HL-60 (cell line): ENCODE measurements at regions not wholly inside any gene's neighbourhood (a gene's known extent, or its start where the extent isn't known, plus 50 kb on each side); places are given as distances from the start of the nearest gene placed in this dataset.

ENCODE experiments used
- DNase-seq, 2 experiments: peaks; one replicate each; pipeline ENCODE4 v3.0.0-alpha.2; 2010 to 2020; ENCODE audit warnings: low read depth in 1 of 2, low spot score in 1 of 2
- H3K27ac ChIP-seq: fragments of 250-450 bp; sonication (Bioruptor Pico); replicated peaks from 2 replicates; pipeline ENCODE4 v1.5.1; 2020; ENCODE audit warnings: mild to moderate bottlenecking, moderate library complexity
- H3K27me3 ChIP-seq: fragments of 250-450 bp; sonication (Bioruptor Pico); 2 replicates; pipeline ENCODE4 v1.5.1; 2021; ENCODE audit warnings: mild to moderate bottlenecking, moderate library complexity; ENCODE audit not compliant: insufficient read depth, poor library complexity, severe bottlenecking
- H3K4me3 ChIP-seq: replicated peaks from 2 replicates; pipeline ENCODE4 v1.5.1; 2011; ENCODE audit warnings: mild to moderate bottlenecking, control low read depth, low read length; ENCODE audit not compliant: insufficient read depth
- GABPA ChIP-seq: IDR thresholded peaks from 2 replicates; pipeline ENCODE4 v1.6.1; 2012; ENCODE audit warnings: low read depth
- POLR2AphosphoS5 ChIP-seq: IDR thresholded peaks from 2 replicates; pipeline ENCODE4 v1.6.1; 2012; ENCODE audit warnings: low read depth
- SPI1 ChIP-seq: IDR thresholded peaks from 2 replicates; pipeline ENCODE4 v1.6.1; 2012; ENCODE audit warnings: low read depth, mild to moderate bottlenecking, borderline replicate concordance
- TF ChIP-seq, protein P1 (sequence below): IDR thresholded peaks from 2 replicates; pipeline ENCODE4 v1.6.1; 2012; ENCODE audit warnings: low read depth; ENCODE audit not compliant: insufficient replicate concordance
- TF ChIP-seq, protein P2 (sequence below): IDR thresholded peaks from one replicate; pipeline ENCODE4 v1.5.1; 2011; ENCODE audit warnings: low read length, control low read depth, inconsistent platforms; ENCODE audit not compliant: insufficient read depth

DNA sequence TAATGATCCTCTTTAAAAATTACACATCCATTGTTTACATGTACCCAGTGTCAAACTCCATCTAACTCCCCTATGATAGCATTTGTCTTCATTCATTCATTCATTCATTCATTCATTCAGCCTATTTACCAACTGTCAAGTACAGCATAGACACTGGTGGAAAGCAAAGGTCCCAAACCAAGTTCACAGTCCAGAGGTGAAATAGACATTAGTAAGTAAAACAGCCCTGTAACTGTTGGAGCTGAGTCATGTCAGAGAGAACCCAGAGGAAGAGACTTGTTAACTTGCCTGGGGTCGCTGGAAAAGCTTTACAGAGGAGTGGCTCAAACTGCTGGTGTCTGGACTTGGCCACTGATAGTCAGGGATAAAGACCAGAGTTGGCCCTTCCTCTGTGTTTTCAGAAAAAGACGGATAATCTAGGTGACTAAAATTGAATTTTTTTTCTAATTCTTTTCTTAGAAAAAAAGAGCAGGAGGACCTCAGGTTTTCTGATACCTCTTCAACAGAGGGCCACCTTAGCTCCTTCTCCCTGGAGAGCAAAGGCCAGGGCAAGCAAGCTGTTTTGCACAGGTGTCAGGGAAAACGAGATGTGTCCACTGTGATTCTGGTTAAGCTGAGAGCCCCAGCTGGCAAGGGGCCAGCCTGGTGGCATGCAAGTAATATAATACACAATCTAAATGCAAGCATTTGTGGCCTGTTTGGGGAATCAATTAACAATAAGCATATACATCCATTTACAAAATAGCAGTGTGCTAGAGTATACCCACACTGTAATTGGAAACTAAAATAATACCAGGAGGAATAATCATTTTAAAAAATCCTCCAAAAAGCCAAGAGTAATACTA is 96.7 kb upstream of the SLC14A2 start:
- Histone ChIP-seq H3K27me3 (no peaks in the 10 kb centered on the region), H3K4me3 (no peak overlapping the region), H3K27ac (no peak overlapping the region)
- TF ChIP-seq SPI1 (no peak), POLR2AphosphoS5 (no peak), GABPA (no peak)
- TF ChIP-seq, protein P1, sequence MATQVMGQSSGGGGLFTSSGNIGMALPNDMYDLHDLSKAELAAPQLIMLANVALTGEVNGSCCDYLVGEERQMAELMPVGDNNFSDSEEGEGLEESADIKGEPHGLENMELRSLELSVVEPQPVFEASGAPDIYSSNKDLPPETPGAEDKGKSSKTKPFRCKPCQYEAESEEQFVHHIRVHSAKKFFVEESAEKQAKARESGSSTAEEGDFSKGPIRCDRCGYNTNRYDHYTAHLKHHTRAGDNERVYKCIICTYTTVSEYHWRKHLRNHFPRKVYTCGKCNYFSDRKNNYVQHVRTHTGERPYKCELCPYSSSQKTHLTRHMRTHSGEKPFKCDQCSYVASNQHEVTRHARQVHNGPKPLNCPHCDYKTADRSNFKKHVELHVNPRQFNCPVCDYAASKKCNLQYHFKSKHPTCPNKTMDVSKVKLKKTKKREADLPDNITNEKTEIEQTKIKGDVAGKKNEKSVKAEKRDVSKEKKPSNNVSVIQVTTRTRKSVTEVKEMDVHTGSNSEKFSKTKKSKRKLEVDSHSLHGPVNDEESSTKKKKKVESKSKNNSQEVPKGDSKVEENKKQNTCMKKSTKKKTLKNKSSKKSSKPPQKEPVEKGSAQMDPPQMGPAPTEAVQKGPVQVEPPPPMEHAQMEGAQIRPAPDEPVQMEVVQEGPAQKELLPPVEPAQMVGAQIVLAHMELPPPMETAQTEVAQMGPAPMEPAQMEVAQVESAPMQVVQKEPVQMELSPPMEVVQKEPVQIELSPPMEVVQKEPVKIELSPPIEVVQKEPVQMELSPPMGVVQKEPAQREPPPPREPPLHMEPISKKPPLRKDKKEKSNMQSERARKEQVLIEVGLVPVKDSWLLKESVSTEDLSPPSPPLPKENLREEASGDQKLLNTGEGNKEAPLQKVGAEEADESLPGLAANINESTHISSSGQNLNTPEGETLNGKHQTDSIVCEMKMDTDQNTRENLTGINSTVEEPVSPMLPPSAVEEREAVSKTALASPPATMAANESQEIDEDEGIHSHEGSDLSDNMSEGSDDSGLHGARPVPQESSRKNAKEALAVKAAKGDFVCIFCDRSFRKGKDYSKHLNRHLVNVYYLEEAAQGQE, result no peak
- TF ChIP-seq, protein P2, sequence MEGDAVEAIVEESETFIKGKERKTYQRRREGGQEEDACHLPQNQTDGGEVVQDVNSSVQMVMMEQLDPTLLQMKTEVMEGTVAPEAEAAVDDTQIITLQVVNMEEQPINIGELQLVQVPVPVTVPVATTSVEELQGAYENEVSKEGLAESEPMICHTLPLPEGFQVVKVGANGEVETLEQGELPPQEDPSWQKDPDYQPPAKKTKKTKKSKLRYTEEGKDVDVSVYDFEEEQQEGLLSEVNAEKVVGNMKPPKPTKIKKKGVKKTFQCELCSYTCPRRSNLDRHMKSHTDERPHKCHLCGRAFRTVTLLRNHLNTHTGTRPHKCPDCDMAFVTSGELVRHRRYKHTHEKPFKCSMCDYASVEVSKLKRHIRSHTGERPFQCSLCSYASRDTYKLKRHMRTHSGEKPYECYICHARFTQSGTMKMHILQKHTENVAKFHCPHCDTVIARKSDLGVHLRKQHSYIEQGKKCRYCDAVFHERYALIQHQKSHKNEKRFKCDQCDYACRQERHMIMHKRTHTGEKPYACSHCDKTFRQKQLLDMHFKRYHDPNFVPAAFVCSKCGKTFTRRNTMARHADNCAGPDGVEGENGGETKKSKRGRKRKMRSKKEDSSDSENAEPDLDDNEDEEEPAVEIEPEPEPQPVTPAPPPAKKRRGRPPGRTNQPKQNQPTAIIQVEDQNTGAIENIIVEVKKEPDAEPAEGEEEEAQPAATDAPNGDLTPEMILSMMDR, result no peak
- no peak for DNase-seq

GRCh38 chr18:45519411-45520280 is 95.6 kb upstream of the SLC14A2 start:
- H3K27me3 ChIP-seq, result no peaks in the 10 kb centered on the region
- H3K27ac ChIP-seq, result no peak overlapping the region
- H3K4me3 ChIP-seq, result no peak overlapping the region
- DNase-seq, result no peak
- TF ChIP-seq SPI1 (no peak), GABPA (no peak), POLR2AphosphoS5 (no peak)
- TF ChIP-seq, protein P2, result no peak
- TF ChIP-seq, protein P1, result no peak

DNA sequence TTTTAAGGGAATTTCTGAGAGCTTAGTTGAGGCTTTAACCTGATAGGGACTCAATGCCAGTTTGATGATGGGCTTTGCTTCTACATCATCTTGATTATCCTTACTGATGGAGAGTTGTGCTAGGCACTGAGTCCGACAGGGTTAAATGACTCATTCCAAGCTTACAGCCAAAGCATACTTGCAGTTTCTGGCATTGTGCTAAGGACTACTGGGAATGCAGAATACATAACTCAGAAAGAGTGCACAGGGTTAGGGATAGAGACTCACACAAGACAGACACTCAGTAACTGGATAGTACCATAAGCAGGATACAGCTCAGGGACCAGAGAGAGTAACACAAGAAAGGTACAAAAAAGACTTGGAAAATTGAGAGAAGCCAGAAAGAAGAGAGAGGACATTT is 94.1 kb upstream of the SLC14A2 start:
- Histone ChIP-seq H3K27me3 (no peaks in the 10 kb centered on the region), H3K4me3 (no peak overlapping the region), H3K27ac (no peak overlapping the region)
- no peak for DNase-seq
- TF ChIP-seq SPI1 (no peak), POLR2AphosphoS5 (no peak), GABPA (no peak)
- TF ChIP-seq, protein P2, result no peak
- TF ChIP-seq, protein P1, result no peak
